ENCODE measurements at regions not wholly inside any gene's neighbourhood (a gene's known extent, or its start where the extent isn't known, plus 50 kb on each side); places are given as distances from the start of the nearest gene placed in this dataset.

DNA sequence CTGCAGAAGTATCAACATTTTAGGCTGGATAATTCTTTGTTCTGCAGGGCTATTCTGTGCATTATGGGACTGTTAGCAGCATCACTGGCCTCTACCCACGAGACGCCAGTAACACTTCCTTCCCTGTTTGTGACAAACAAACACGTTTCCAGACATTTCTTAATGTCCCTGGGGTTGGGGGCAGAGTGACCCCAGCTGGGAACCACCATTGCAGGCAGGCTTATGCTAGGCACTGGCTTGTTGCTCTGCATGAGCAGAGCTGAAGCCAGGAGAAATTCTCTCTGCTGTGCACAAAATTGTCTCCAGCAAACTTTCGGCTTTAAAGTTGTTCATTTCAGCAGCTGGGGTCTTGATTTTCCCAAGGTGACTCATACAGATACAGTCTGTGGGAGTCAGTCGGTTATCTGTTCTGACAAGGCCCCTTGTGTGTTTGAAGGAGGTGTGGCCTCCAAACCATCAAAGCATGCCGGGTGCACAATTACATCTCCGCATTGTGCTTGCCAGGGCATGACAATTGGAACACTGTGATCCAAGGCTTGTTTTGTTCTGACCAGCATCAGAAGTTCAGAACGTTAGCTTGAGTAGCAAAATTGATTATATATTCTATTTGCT, 156.4 kb upstream of the BOD1L1 start:
- TF ChIP-seq, protein P1, sequence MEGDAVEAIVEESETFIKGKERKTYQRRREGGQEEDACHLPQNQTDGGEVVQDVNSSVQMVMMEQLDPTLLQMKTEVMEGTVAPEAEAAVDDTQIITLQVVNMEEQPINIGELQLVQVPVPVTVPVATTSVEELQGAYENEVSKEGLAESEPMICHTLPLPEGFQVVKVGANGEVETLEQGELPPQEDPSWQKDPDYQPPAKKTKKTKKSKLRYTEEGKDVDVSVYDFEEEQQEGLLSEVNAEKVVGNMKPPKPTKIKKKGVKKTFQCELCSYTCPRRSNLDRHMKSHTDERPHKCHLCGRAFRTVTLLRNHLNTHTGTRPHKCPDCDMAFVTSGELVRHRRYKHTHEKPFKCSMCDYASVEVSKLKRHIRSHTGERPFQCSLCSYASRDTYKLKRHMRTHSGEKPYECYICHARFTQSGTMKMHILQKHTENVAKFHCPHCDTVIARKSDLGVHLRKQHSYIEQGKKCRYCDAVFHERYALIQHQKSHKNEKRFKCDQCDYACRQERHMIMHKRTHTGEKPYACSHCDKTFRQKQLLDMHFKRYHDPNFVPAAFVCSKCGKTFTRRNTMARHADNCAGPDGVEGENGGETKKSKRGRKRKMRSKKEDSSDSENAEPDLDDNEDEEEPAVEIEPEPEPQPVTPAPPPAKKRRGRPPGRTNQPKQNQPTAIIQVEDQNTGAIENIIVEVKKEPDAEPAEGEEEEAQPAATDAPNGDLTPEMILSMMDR (IDR thresholded peaks at IDR 0.05) = no peak
- TF ChIP-seq POLR2A (IDR thresholded peaks at IDR 0.05) = no peak
